Islet of Langerhans (tissue), 1 donor: ENCODE measurements at regions not wholly inside any gene's neighbourhood (a gene's known extent, or its start where the extent isn't known, plus 50 kb on each side); places are given as distances from the start of the nearest gene placed in this dataset.
"Not testable (repeated sequence)": the region's sequence is repeated elsewhere in the genome, so short reads cannot be mapped to it uniquely, and the experiment has no call there.

ENCODE experiments used
- FAIRE-seq: peaks from one replicate; lab custom pipeline; 2011; peaks lifted over from hg19 to GRCh38; lab: Jason Lieb, UNC

DNA sequence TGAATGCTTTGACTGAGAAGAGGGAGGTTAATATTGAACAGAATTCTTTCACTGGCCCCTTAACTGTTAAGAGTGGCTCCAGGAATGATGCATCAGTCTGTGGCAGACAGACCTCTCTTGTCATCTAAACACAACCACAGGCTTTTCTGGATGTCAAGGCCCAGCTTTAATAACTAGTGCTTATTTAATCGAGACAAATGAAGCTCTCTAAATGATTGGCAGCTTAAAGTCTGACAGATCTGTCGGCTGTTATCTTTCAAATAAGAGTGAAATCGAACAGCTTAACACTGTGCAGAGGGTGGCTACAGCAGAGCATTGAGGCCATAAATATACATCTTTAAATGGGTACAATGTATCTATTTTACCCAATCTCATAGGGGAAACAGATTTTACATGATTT is 500.8 kb upstream of the PABPC4L start:
- FAIRE-seq, result no peak

DNA sequence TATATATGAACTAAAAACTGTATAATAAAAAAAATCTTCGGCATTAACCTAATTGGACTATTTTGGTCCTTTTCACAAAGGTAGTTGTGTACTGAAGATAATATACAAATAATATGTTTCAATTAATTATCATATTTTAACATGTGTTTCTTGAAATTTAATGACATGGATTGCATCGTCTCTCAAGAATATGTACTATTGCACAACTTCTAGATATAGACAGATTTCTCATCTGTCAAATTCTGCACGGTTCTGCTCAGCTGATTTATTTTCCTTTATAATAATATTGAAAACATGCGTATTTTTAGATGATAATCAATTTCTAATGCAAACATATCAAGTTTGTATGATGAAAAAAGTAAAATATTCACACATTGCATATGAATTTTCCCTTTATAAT is 498.7 kb upstream of the PABPC4L start:
- no peak for FAIRE-seq

- not testable (repeated sequence) for FAIRE-seq
These were observed 497.2 kb upstream of the PABPC4L start for GRCh38 chr4:134698831-134699230.

- no peak for FAIRE-seq
These were observed 493.8 kb upstream of the PABPC4L start for GRCh38 chr4:134695433-134695832.

DNA sequence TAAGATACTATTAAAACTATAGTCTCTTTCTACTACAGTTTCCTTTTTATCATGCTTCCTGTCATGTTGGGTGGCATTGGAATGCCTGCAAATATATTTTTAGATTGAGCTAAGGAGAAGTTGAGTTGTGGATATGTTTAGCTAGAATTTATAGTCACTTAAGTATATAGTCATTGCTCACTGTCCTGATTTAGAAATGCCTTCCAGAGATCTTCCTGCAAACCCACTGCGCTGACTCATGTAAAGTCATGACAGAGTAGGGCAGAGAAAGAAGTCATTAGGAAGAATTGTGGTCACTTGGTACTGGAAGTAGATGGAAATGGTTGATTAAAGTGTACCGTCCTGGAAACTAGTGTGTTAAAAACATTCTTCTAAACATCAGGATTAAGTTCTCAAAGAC is 490.3 kb upstream of the PABPC4L start:
- FAIRE-seq, result no peak

DNA sequence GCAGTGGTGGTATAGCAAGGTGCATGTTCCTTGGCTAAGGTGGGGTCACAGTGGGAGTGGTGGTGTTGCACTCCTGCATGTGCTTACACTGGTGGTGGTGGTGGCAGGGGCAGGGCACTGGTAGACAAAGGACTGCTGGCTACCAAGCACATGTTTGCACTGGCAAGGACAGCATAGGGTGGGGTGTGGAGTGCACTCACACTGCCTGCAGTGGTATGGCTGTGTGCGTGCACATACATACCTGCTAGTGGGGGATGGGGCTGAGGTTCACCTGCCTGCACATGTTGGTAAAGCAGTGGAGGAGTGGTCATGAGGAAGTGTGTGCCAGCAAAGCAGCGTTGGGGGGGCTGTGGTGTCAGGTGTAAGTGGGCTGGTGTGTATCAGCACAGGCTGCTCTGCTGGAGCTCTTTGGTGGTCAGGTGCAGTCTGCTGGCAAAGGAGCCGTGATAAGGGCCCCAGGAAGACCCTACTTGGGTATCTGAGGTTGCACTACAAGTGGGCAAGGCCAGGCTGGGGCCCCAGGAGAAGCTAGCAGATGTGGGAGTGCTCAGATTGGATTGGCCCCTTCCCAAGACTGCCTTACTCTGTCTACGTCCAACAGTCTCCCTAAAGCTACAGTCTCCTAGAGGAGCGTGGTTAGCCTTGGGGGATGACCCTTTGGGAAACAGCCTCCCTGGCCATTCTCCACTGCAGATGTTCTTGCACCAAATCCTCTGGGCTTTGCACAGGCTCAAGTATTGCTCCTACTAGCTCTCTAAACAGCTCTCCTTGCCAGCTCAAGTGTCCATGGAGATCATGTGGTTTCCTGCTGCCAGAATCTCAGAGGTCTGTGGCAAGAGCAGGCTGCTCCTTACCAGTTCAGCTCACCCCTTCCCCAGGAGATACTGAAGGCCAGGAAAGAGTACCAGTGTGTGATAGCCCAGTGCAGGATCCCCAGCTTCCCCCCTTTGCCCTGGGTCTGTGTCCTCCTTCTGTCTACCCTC is 486.3 kb upstream of the PABPC4L start:
- no peak for FAIRE-seq

GRCh38 chr4:134677209-134677814 is 475.7 kb upstream of the PABPC4L start:
- no peak for FAIRE-seq

DNA sequence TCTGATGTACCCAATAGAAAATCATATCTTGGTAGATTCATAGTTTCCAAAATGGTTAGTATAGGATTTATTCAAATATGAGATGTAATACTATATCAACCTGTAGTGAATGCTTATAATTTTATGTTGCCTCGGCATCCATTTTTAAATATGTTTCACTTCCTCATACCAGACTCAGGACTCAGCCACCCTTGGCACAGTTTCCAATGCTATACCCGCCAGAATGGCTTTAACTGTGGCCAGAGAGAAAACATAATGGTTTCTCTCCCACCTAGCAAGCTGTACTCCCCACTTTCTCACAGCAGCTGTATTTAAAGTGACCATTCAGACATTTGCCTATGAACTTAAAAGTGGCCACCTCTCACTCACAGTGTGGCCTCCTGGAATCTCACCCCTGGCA is 466.6 kb upstream of the PABPC4L start:
- FAIRE-seq, result no peak

GRCh38 chr4:134666640-134667039 is 465.1 kb upstream of the PABPC4L start:
- FAIRE-seq, result no peak

GRCh38 chr4:134665429-134665828 is 463.8 kb upstream of the PABPC4L start:
- FAIRE-seq, result no peak

- no peak for FAIRE-seq
These were observed 462.2 kb upstream of the PABPC4L start for GRCh38 chr4:134663742-134664141.

- FAIRE-seq, result no peak
These were observed 448.9 kb upstream of the PABPC4L start for GRCh38 chr4:134650461-134650860.

- FAIRE-seq, result no peak
These were observed 444.2 kb upstream of the PABPC4L start for GRCh38 chr4:134645778-134646177.

- FAIRE-seq, result no peak
These were observed 434.9 kb upstream of the PABPC4L start for GRCh38 chr4:134636338-134637051.

- no peak for FAIRE-seq
These were observed 432.7 kb upstream of the PABPC4L start for GRCh38 chr4:134634301-134634700.

- FAIRE-seq, result no peak
These were observed 430.5 kb upstream of the PABPC4L start for GRCh38 chr4:134632056-134632455.

- no peak for FAIRE-seq
These were observed 426.5 kb upstream of the PABPC4L start for GRCh38 chr4:134628066-134628465.

GRCh38 chr4:134627366-134627765 is 425.8 kb upstream of the PABPC4L start:
- no peak for FAIRE-seq

- no peak for FAIRE-seq
These were observed 422.8 kb upstream of the PABPC4L start for GRCh38 chr4:134624365-134624764.

- FAIRE-seq, result not testable (repeated sequence)
These were observed 421.3 kb upstream of the PABPC4L start for GRCh38 chr4:134622626-134623575.

- FAIRE-seq, result no peak
These were observed 420.6 kb upstream of the PABPC4L start for GRCh38 chr4:134622199-134622598.

DNA sequence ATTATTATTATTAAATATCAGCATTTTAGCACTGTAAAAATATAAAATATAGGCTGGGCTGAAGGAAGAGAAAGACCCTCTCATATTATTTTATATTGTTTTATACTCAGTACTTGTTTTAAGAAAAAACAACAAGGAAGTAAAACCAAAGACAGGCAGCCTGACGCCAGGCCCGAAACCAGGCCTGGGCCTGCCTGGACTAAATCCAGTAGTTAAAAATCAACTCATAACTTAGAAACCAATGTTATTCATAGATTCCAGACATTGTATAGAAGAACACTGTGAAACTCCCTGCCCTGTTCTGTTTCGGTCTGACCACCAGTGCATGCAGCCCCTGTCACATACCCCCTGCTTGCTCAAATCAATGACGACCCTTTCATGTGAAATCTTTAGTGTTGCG is 420.1 kb upstream of the PABPC4L start:
- FAIRE-seq, result not testable (repeated sequence)
